ENCODE measurements at regions not wholly inside any gene's neighbourhood (a gene's known extent, or its start where the extent isn't known, plus 50 kb on each side); places are given as distances from the start of the nearest gene placed in this dataset.
A peak's percentile ranks its signal among the peaks of the same experiment; 100 is the strongest.

GRCh38 chr7:25790963-25791362, 361.0 kb upstream of the NFE2L3 start:
- TF ChIP-seq CTCF (IDR thresholded peaks at IDR 0.05), result no peak
- TF ChIP-seq EP300 (IDR thresholded peaks at IDR 0.05), result no peak
- no peak for TF ChIP-seq POLR2A (IDR thresholded peaks at IDR 0.05)
- TF ChIP-seq POLR2AphosphoS5 (IDR thresholded peaks at IDR 0.05), result peak; percentile 17

All from gastroesophageal sphincter (tissue), 3 donors.